Pancreas (tissue), 10 donors: ENCODE measurements at regions not wholly inside any gene's neighbourhood (a gene's known extent, or its start where the extent isn't known, plus 50 kb on each side); places are given as distances from the start of the nearest gene placed in this dataset.

Source experiments
- ATAC-seq, 4 donors: fragments of 200-7000 bp; cut with Tn5 transposase; one replicate each; pipeline versions ENCODE4 v1.8.0 to v1.9.1; 2020; ENCODE audit warnings: mild to moderate bottlenecking in 4 of 4, moderate library complexity in 4 of 4
- DNase-seq, 6 donors: peaks; one replicate each; pipeline ENCODE4 v3.0.0-alpha.2; 2020
- FAIRE-seq: peaks from 2 replicates; lab custom pipeline; 2012; peaks lifted over from hg19 to GRCh38; lab: Jason Lieb, UNC
- H3K27ac ChIP-seq, 4 donors: fragments of 200-600 bp; sonication (generic); 1 replicate in 3 of 4; 2 replicates in 1 of 4; pipeline versions ENCODE4 v1.5.0 to v1.8.0; 2020
- H3K27me3 ChIP-seq, 4 donors: fragments of 200-600 bp; one replicate each; pipeline ENCODE4 v1.8.0; 2021
- H3K36me3 ChIP-seq, 3 donors: fragments of 200-600 bp; sonication (generic) in 1 of 3; one replicate each; pipeline versions ENCODE4 v1.5.0 to v1.8.0; 2020 to 2021
- H3K4me1 ChIP-seq, 3 donors: fragments of 200-600 bp; one replicate each; pipeline ENCODE4 v1.8.0; 2021
- H3K4me3 ChIP-seq, 4 donors: fragments of 200-600 bp; sonication (generic) in 2 of 4; one replicate each; pipeline versions ENCODE4 v1.5.0 to v1.8.0; 2020 to 2021
- H3K9me3 ChIP-seq, 4 donors: fragments of 200-600 bp; one replicate each; pipeline ENCODE4 v1.8.0; 2021
- WGBS, 2 donors: extraction: QIAGEN DNeasy Blood & Tissue Kit; methylation state at CpG; one replicate each; pipeline ENCODE4 v1.1.7; 2013; 5-methylcytosine and 5-hydroxymethylcytosine counted together
- intact Hi-C, 3 donors: fragments of 100-400 bp; cut with DNase I; formaldehyde crosslinking; loops; one replicate each; pipeline versions ENCODE4 v1.11.1 to v1.14.2; 2022
- TF ChIP-seq, protein P1 (sequence below), 4 donors: fragments of 200-600 bp; sonication (generic) in 3 of 4; IDR thresholded peaks; one replicate each; pipeline versions ENCODE4 v1.5.0 to v1.8.0; 2021; ENCODE audit warnings: antibody characterized with exemption in 4 of 4
- donor health status: healthy with polysubstance abuse.
- donor health status: DM: no; HTN: no; CAD: no; lungs with moderate emphysema.
- donor health status: DM: no; HTN: no; CAD: no.
- donor health status: control.
- donor health status: control.
- donor health status: Bipolar disorder and iron deficiency.
- donor health status: DM: yes; HTN: yes; CAD: no.
- donor health status: DM: no; HTN: no; CAD: no.
- donor health status: DM: no; HTN: no; CAD: no.
- donor health status: DM: yes; HTN: yes; CAD: no.

DNA sequence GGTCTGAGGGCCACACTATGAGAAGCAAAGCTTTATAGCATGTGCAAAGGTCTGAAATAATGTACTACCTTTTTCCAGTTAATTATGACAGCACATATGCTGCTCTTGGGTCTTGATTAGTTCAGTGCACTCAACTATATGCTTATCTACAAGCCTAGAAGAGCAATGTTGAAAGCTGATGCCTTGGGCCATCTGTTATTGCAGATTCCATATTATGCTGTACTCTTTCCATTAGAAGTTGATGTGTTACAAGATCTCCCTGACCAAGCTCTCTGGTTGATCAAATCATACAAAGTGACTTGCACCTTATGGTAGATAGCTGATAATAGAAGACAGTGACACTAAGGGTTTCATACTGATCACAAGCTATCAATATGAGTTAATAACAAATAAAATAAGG, 327.3 kb downstream of the FRK start:
- intact Hi-C loops, result no loop called here
- ATAC-seq (no peak), DNase-seq (no peak), FAIRE-seq (no peak)
- TF ChIP-seq, protein P1, sequence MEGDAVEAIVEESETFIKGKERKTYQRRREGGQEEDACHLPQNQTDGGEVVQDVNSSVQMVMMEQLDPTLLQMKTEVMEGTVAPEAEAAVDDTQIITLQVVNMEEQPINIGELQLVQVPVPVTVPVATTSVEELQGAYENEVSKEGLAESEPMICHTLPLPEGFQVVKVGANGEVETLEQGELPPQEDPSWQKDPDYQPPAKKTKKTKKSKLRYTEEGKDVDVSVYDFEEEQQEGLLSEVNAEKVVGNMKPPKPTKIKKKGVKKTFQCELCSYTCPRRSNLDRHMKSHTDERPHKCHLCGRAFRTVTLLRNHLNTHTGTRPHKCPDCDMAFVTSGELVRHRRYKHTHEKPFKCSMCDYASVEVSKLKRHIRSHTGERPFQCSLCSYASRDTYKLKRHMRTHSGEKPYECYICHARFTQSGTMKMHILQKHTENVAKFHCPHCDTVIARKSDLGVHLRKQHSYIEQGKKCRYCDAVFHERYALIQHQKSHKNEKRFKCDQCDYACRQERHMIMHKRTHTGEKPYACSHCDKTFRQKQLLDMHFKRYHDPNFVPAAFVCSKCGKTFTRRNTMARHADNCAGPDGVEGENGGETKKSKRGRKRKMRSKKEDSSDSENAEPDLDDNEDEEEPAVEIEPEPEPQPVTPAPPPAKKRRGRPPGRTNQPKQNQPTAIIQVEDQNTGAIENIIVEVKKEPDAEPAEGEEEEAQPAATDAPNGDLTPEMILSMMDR (IDR thresholded peaks at IDR 0.05), result no peak
- Histone ChIP-seq H3K4me3 (no peak overlapping the region), H3K9me3 (no peaks in the 10 kb centered on the region), H3K27me3 (no peaks in the 10 kb centered on the region), H3K27ac (no peak overlapping the region), H3K4me1 (no peaks in the 10 kb centered on the region), H3K36me3 (no peaks in the 10 kb centered on the region)

DNA sequence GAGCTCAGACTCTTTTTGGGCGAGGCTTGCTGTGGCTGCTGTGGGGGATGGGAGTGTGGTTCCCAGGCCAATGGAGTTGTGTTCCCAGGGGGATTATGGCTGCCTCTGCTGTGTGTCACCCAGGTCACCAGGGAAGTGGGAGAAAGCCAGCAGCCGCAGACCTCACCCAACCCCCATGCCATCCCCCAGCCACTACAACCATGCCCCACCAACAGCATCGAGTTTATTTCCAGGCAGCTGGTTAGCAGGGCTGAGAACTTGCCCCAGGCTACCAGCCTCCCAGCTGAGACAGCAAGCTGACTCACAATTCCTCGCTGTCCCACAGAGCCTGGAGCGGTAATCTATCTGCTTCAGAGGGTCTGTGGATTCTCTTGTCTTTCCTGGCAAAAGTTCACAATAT, 331.7 kb downstream of the FRK start:
- Histone ChIP-seq H3K9me3 (no peaks in the 10 kb centered on the region), H3K36me3 (no peaks in the 10 kb centered on the region), H3K4me3 (no peak overlapping the region), H3K27me3 (no peaks in the 10 kb centered on the region), H3K27ac (no peak overlapping the region), H3K4me1 (no peaks in the 10 kb centered on the region)
- 78 to 87% methylated on average over 5 of the region's 5 CpGs for WGBS, 2 donors
- ATAC-seq, result no peak
- no peak for FAIRE-seq
- intact Hi-C loops, result no loop called here
- DNase-seq, result peak in 1 of 6 donors; percentile 20
- TF ChIP-seq, protein P1 (IDR thresholded peaks at IDR 0.05), result no peak

DNA sequence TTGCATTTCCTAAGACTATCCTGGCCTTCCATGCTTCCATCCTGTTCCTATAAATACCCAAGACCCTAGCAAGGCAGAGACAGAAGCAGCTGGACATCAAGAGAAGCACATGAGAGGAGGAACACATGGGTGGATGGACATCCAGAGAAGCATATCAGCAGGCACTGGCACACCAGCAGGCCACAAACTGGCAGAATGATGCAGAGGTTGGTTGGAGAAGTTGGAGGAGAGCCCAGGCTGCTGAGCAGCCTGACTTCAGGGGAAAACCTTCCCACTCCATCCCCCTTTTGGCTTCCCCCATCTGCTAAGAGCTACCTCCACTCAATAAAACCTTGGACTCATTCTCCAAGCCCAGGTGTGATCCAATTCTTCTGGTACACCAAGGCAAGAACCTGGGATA, 332.5 kb downstream of the FRK start:
- no peak for DNase-seq

DNA sequence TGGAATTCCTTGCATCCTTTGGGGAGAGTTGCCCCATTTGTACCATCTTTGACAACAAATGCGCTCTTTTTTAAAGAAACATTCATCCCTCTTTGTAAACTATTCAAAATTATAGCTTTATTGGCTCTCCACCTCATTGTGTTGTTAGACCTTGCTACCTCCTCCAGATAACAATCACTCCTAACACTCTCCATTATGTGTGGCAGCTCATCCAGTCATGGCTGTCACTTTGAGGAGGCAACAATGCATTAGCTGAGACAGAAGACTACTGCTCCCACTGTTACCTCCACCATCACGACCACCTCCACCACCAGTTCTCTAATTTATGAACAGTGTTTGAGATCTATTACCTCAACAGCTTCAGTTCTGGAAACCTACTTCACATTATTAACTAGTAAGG, 339.1 kb downstream of the FRK start:
- no peaks in the 10 kb centered on the region for H3K4me1 ChIP-seq
- H3K27me3 ChIP-seq, result no peaks in the 10 kb centered on the region
- WGBS, 2 donors, result 64 to 77% methylated on average over 2 of the region's 2 CpGs
- TF ChIP-seq, protein P1 (IDR thresholded peaks at IDR 0.05), result no peak
- no peaks in the 10 kb centered on the region for H3K9me3 ChIP-seq
- DNase-seq (no peak), FAIRE-seq (no peak), ATAC-seq (no peak)
- no peak overlapping the region for H3K27ac ChIP-seq
- intact Hi-C loops, result no loop called here
- H3K4me3 ChIP-seq, result no peak overlapping the region
- H3K36me3 ChIP-seq, result no peaks in the 10 kb centered on the region

More for the DNA sequence above, 332.5 kb downstream of the FRK start:
- Histone ChIP-seq H3K27ac (no peak overlapping the region), H3K27me3 (no peaks in the 10 kb centered on the region), H3K36me3 (no peaks in the 10 kb centered on the region), H3K4me3 (no peak overlapping the region), H3K4me1 (no peaks in the 10 kb centered on the region), H3K9me3 (no peaks in the 10 kb centered on the region)
- ATAC-seq, result no peak
- TF ChIP-seq, protein P1 (IDR thresholded peaks at IDR 0.05), result no peak
- intact Hi-C loops, result no loop called here
- FAIRE-seq, result no peak

DNA sequence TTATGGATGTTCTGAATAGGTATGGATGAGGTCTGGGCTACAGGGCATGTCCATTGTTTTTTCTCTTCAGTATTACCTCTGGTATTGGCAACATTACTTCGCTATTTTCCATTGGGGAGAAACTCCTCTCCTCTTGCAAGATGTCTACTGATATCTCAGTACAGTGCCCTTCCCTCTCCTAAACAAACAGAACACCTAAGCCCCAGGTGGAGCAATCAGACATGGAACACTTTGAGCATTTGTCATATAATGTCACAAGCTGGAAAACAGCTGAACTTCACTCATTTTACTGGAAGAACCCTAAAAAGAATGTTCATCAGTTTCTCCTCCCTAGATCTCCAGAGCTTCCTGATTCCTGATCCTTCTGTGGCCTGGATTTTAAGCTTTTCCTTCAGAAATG, 339.8 kb downstream of the FRK start:
- 71 to 85% methylated on average over 1 of the region's 1 CpG for WGBS, 2 donors
- intact Hi-C loops, result no loop called here
- no peak for FAIRE-seq

More for the DNA sequence above, 339.8 kb downstream of the FRK start:
- Histone ChIP-seq H3K27ac (no peak overlapping the region), H3K4me3 (no peak overlapping the region), H3K27me3 (no peaks in the 10 kb centered on the region), H3K9me3 (no peaks in the 10 kb centered on the region), H3K4me1 (no peaks in the 10 kb centered on the region), H3K36me3 (no peaks in the 10 kb centered on the region)
- TF ChIP-seq, protein P1 (IDR thresholded peaks at IDR 0.05), result no peak
- ATAC-seq (no peak), DNase-seq (no peak)
